K562 (cell line): ENCODE measurements at regions not wholly inside any gene's neighbourhood (a gene's known extent, or its start where the extent isn't known, plus 50 kb on each side); places are given as distances from the start of the nearest gene placed in this dataset.

Experiments used
- CSDE1 ChIP-seq, 2 experiments: fragments of 450-650 bp; IDR thresholded peaks; 2 replicates each; pipeline ENCODE4 v1.6.1; 2016; ENCODE audit warnings: mild to moderate bottlenecking in 1 of 2
- ELF2 ChIP-seq: fragments of 250-450 bp; sonication (Bioruptor Pico); IDR thresholded peaks from 2 replicates; pipeline ENCODE4 v1.5.0; 2021; ENCODE audit warnings: mild to moderate bottlenecking
- MITF ChIP-seq: IDR thresholded peaks from 2 replicates; pipeline ENCODE4 v1.6.1; 2014; ENCODE audit warnings: antibody characterized with exemption
- MTA3 ChIP-seq: fragments of 450-650 bp; formaldehyde crosslinking; IDR thresholded peaks from 2 replicates; pipeline ENCODE4 v1.6.1; 2017; ENCODE audit warnings: mild to moderate bottlenecking, borderline replicate concordance
- RUNX1 ChIP-seq: sonication (generic); IDR thresholded peaks from 2 replicates; pipeline ENCODE4 v1.6.1; 2016; ENCODE audit warnings: antibody characterized with exemption, low read depth
- SRSF3 ChIP-seq: fragments of 200-400 bp; formaldehyde crosslinking; IDR thresholded peaks from 2 replicates; pipeline ENCODE4 v1.6.1; 2016; ENCODE audit warnings: mild to moderate bottlenecking, low read length, moderate library complexity; ENCODE audit not compliant: insufficient read depth
- ZMIZ1 ChIP-seq, 2 experiments: fragments of 150-350 bp in 1 of 2; IDR thresholded peaks; 2 replicates each; pipeline ENCODE4 v1.6.1; 2012 to 2016; ENCODE audit warnings: low read depth in 2 of 2, low read length in 2 of 2, mild to moderate bottlenecking in 1 of 2, moderate library complexity in 1 of 2
- ZNF395 ChIP-seq: fragments of 200-800 bp; sonication (Bioruptor generic); IDR thresholded peaks from 2 replicates; pipeline ENCODE4 v1.6.1; 2017; ENCODE audit warnings: missing genetic modification characterization, missing compliant biosample characterization
- TF ChIP-seq, protein P1 (sequence below): fragments of 450-650 bp; IDR thresholded peaks from 2 replicates; pipeline ENCODE4 v1.6.1; 2016; ENCODE audit warnings: missing biosample characterization, missing genetic modification characterization

GRCh38 chr10:131419797-131420196 is 108.3 kb upstream of the TCERG1L start (continued):
- TF ChIP-seq ZMIZ1 (IDR thresholded peaks at IDR 0.05; ENCODE audit: low read depth in 2 of 2, low read length in 2 of 2) (no peak), RUNX1 (no peak), ZNF395 (no peak), MTA3 (no peak), SRSF3 (no peak), ELF2 (CRISPR knock-in tag) (no peak), MITF (no peak), CSDE1 (IDR thresholded peaks at IDR 0.05) (no peak)
- TF ChIP-seq, protein P1, sequence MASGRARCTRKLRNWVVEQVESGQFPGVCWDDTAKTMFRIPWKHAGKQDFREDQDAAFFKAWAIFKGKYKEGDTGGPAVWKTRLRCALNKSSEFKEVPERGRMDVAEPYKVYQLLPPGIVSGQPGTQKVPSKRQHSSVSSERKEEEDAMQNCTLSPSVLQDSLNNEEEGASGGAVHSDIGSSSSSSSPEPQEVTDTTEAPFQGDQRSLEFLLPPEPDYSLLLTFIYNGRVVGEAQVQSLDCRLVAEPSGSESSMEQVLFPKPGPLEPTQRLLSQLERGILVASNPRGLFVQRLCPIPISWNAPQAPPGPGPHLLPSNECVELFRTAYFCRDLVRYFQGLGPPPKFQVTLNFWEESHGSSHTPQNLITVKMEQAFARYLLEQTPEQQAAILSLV (tag) = no peak
